HepG2 (cell line): ENCODE measurements at regions not wholly inside any gene's neighbourhood (a gene's known extent, or its start where the extent isn't known, plus 50 kb on each side); places are given as distances from the start of the nearest gene placed in this dataset.

Experiments used
- ATAC-seq: fragments of 200-7000 bp; cut with Tn5 transposase; 3 replicates; pipeline ENCODE4 v1.9.1; 2020; ENCODE audit warnings: mild to moderate bottlenecking, moderate library complexity
- BruUV-seq: library from RNA; stranded (reverse); fragments of 400-500 nt; replicated peaks from 2 replicates; lab custom pipeline; 2021; lab: Mats Ljungman, UMichigan
- CTCF ChIA-PET: fragments of 300-600 bp; formaldehyde crosslinking; extraction: SDS; loops from one replicate; lab custom pipeline; 2021; ENCODE audit warnings: low total read pairs, inconsistent platforms, low intra/inter-chr PET ratio; lab: Yijun Ruan, JAX
- POLR2A ChIA-PET: fragments of 350-600 bp; sonication (Branson Sonifier 250); formaldehyde crosslinking; loops from one replicate; lab custom pipeline; 2020; ENCODE audit warnings: antibody characterized with exemption, inconsistent platforms; lab: Yijun Ruan, JAX
- DNase-seq: peaks from one replicate; pipeline ENCODE4 v3.0.0-alpha.2; 2015; ENCODE audit warnings: low spot score
- FAIRE-seq: peaks from 3 replicates; lab custom pipeline; 2011; peaks lifted over from hg19 to GRCh38; lab: Jason Lieb, UNC
- H2AFZ ChIP-seq: one replicate; pipeline ENCODE4 v1.6.1; 2011; ENCODE audit warnings: low read length, inconsistent platforms
- H3K27ac ChIP-seq: fragments of 300-600 bp; 3 replicates; pipeline ENCODE4 v1.8.0; 2011; ENCODE audit warnings: mixed run types, mild to moderate bottlenecking, mixed read lengths, low read length, inconsistent platforms; ENCODE audit not compliant: insufficient read depth; ENCODE audit errors: extremely low read length
- H3K27me3 ChIP-seq, 2 experiments: fragments of 200-600 bp in 1 of 2; 2 replicates in 1 of 2; 3 replicates in 1 of 2; pipeline versions ENCODE4 v1.6.0 to v1.8.0; 2011; ENCODE audit warnings: low read length in 2 of 2, mild to moderate bottlenecking in 2 of 2, moderate library complexity in 2 of 2, inconsistent platforms in 1 of 2; ENCODE audit not compliant: insufficient read depth in 2 of 2, control insufficient read depth in 1 of 2
- H3K36me3 ChIP-seq, 2 experiments: fragments of 200-600 bp in 1 of 2; replicated peaks in 1 of 2; 2 replicates in 1 of 2; 3 replicates in 1 of 2; pipeline versions ENCODE4 v1.5.1 to v1.8.0; 2011; ENCODE audit warnings: low read length in 2 of 2, inconsistent platforms in 1 of 2; ENCODE audit not compliant: insufficient read depth in 2 of 2, control insufficient read depth in 1 of 2
- H3K4me1 ChIP-seq: 2 replicates; pipeline ENCODE4 v1.5.1; 2012; ENCODE audit warnings: low read length, inconsistent platforms; ENCODE audit not compliant: insufficient read depth
- H3K4me2 ChIP-seq: 2 replicates; pipeline ENCODE4 v1.6.0; 2011; ENCODE audit warnings: low read depth, low read length, inconsistent platforms
- H3K4me3 ChIP-seq, 3 experiments: fragments of 200-600 bp in 1 of 3; sonication (generic), shearing (Covaris generic) in 1 of 3; replicated peaks in 1 of 3; 2 replicates each; pipeline ENCODE4 v1.5.1; 2011 to 2016; ENCODE audit warnings: low read length in 3 of 3, inconsistent platforms in 2 of 3, low read depth in 2 of 3, mild to moderate bottlenecking in 2 of 3, control low read depth in 1 of 3, mixed read lengths in 1 of 3; ENCODE audit not compliant: insufficient read depth in 1 of 3
- H3K79me2 ChIP-seq: one replicate; pipeline ENCODE4 v1.6.1; 2011; ENCODE audit warnings: low read length, inconsistent platforms; ENCODE audit not compliant: insufficient read depth
- H3K9ac ChIP-seq: 2 replicates; pipeline ENCODE4 v1.6.0; 2011; ENCODE audit warnings: mild to moderate bottlenecking, low read depth, low read length, inconsistent platforms; ENCODE audit not compliant: insufficient read depth
- H3K9me3 ChIP-seq: 2 replicates; pipeline ENCODE4 v1.5.1; 2012; ENCODE audit warnings: mild to moderate bottlenecking, low read length
- H4K20me1 ChIP-seq: 2 replicates; pipeline ENCODE4 v1.6.0; 2011; ENCODE audit warnings: inconsistent platforms, mild to moderate bottlenecking, low read length, moderate library complexity; ENCODE audit not compliant: insufficient read depth
- ATF3 ChIP-seq: sonication (generic); formaldehyde crosslinking; IDR thresholded peaks from 2 replicates; pipeline ENCODE4 v1.4.0; 2020; ENCODE audit warnings: missing genetic modification reagents
- ATF4 ChIP-seq, 2 experiments: fragments of 450-650 bp in 1 of 2; sonication (generic) in 1 of 2; formaldehyde crosslinking; IDR thresholded peaks; 2 replicates each; pipeline versions ENCODE4 v1.5.0 to v1.8.0; 2020 to 2022; ENCODE audit warnings: mild to moderate bottlenecking in 1 of 2, missing genetic modification reagents in 1 of 2
- BRCA1 ChIP-seq: sonication (generic); formaldehyde crosslinking; IDR thresholded peaks from 2 replicates; pipeline ENCODE4 v1.4.0; 2020; ENCODE audit warnings: missing genetic modification reagents
- DBP ChIP-seq: sonication (generic); formaldehyde crosslinking; IDR thresholded peaks from 2 replicates; pipeline ENCODE4 v1.4.0; 2020; ENCODE audit warnings: missing genetic modification reagents; ENCODE audit errors: not compliant biosample characterization
- GTF2F1 ChIP-seq: fragments of 150-350 bp; IDR thresholded peaks from 2 replicates; pipeline ENCODE4 v1.6.1; 2014; ENCODE audit warnings: low read length
- HNRNPK ChIP-seq: fragments of 200-400 bp; formaldehyde crosslinking; IDR thresholded peaks from 2 replicates; pipeline ENCODE4 v1.6.1; 2018; ENCODE audit warnings: low read length, low read depth, moderate library complexity, mild to moderate bottlenecking; ENCODE audit not compliant: poor library complexity, severe bottlenecking
- MED1 ChIP-seq: sonication (generic); formaldehyde crosslinking; IDR thresholded peaks from 2 replicates; pipeline ENCODE4 v1.4.0; 2020; ENCODE audit warnings: missing genetic modification reagents
- NAIF1 ChIP-seq: sonication (generic); formaldehyde crosslinking; IDR thresholded peaks from 2 replicates; pipeline ENCODE4 v1.5.0; 2020; ENCODE audit warnings: mild to moderate bottlenecking, missing genetic modification reagents, borderline replicate concordance
- NFIC ChIP-seq: IDR thresholded peaks from 2 replicates; pipeline ENCODE4 v1.6.1; 2012; ENCODE audit warnings: mild to moderate bottlenecking, low read length, inconsistent platforms
- RNF219 ChIP-seq: sonication (generic); formaldehyde crosslinking; IDR thresholded peaks from 2 replicates; pipeline ENCODE4 v1.5.0; 2020; ENCODE audit warnings: mild to moderate bottlenecking, missing genetic modification reagents
- SSRP1 ChIP-seq: IDR thresholded peaks from 2 replicates; pipeline ENCODE4 v1.6.1; 2016; ENCODE audit warnings: control low read depth
- U2AF1 ChIP-seq: fragments of 200-400 bp; formaldehyde crosslinking; optimal IDR thresholded peaks from 2 replicates; pipeline ENCODE3; 2017; ENCODE audit warnings: mild to moderate bottlenecking, low read depth, low read length
- ZMYM2 ChIP-seq: sonication (generic); formaldehyde crosslinking; IDR thresholded peaks from 2 replicates; pipeline ENCODE4 v1.8.0; 2022; ENCODE audit warnings: mild to moderate bottlenecking, missing genetic modification reagents
- ZNF280B ChIP-seq: sonication (generic); formaldehyde crosslinking; IDR thresholded peaks from 2 replicates; pipeline ENCODE4 v1.5.0; 2020; ENCODE audit warnings: missing genetic modification reagents, mild to moderate bottlenecking, borderline replicate concordance
- ZUFSP ChIP-seq: sonication (generic); formaldehyde crosslinking; IDR thresholded peaks from 2 replicates; pipeline ENCODE4 v1.9.0; 2021; ENCODE audit warnings: missing genetic modification reagents, mild to moderate bottlenecking, borderline replicate concordance
- WGBS: methylation state at CpG from one replicate; pipeline ENCODE4 v1.1.6; 2017; ENCODE audit warnings: low lambda C conversion rate; 5-methylcytosine and 5-hydroxymethylcytosine counted together
- in situ Hi-C: cut with HindIII; loops from 2 replicates; pipeline ENCODE4 v1.10.0; 2017; ENCODE audit warnings: low pct_unique_long_range_greater_than_20kb; ENCODE audit not compliant: extremely low pct_ligation_motif_present
- intact Hi-C: fragments of 100-400 bp; cut with micrococcal nuclease; formaldehyde crosslinking; loops from one replicate; pipeline ENCODE4 v1.10.0; 2022; ENCODE audit not compliant: unreplicated experiment

GRCh38 chr6:112464901-112465665, 118.0 kb downstream of the RFPL4B start:
- Histone ChIP-seq H2AFZ (no peak overlapping the region), H4K20me1 (no peaks in the 10 kb centered on the region), H3K79me2 (no peaks in the 10 kb centered on the region), H3K4me1 (no peaks in the 10 kb centered on the region), H3K4me2 (no peak overlapping the region), H3K27ac (no peak overlapping the region), H3K4me3 (no peak overlapping the region), H3K9ac (no peak overlapping the region), H3K27me3 (no peaks in the 10 kb centered on the region), H3K36me3 (no peaks in the 10 kb centered on the region), H3K9me3 (no peaks in the 10 kb centered on the region)
- WGBS: under 1% methylated on average over 8 of the region's 8 CpGs
- intact Hi-C loops (no loop called here), in situ Hi-C loops (no loop called here)
- BruUV-seq: no TSS peak
- DNase-seq (no peak), ATAC-seq (no peak), FAIRE-seq (no peak)
- POLR2A ChIA-PET: no interaction called here
- CTCF ChIA-PET: no interaction called here
- no peak for TF ChIP-seq ATF3 (CRISPR knock-in tag)
- no peak for TF ChIP-seq NFIC
- TF ChIP-seq HNRNPK: no peak
- TF ChIP-seq ZNF280B: no peak
- no peak for TF ChIP-seq SSRP1
- TF ChIP-seq U2AF1: no peak
- TF ChIP-seq MED1 (CRISPR knock-in tag): no peak
- no peak for TF ChIP-seq ZMYM2 (CRISPR knock-in tag)
- TF ChIP-seq ZUFSP (CRISPR knock-in tag): no peak
- no peak for TF ChIP-seq BRCA1 (CRISPR knock-in tag)
- no peak for TF ChIP-seq DBP (CRISPR knock-in tag)
- no peak for TF ChIP-seq NAIF1 (CRISPR knock-in tag)
- no peak for TF ChIP-seq ATF4 (CRISPR knock-in tag; IDR thresholded peaks at IDR 0.05)
- TF ChIP-seq RNF219 (CRISPR knock-in tag): no peak
- no peak for TF ChIP-seq GTF2F1
